Activated naive CD4-positive, alpha-beta T cell treated with anti-CD3 and anti-CD28 coated beads for 36 hours (primary cell): ENCODE measurements at regions not wholly inside any gene's neighbourhood (a gene's known extent, or its start where the extent isn't known, plus 50 kb on each side); places are given as distances from the start of the nearest gene placed in this dataset.

Source experiments
- CTCF ChIA-PET: fragments of 350-600 bp; sonication (Branson Sonifier 250); formaldehyde crosslinking; loops from one replicate; lab custom pipeline; 2021; ENCODE audit warnings: antibody characterized with exemption; lab: Charles Lee
- DNase-seq: peaks from one replicate; pipeline ENCODE4 v3.0.0-alpha.2; 2020
- H3K27ac Mint-ChIP-seq: one replicate; pipeline ENCODE4 v1.8.0; 2021; ENCODE audit warnings: mild to moderate bottlenecking, mixed read lengths
- H3K27me3 Mint-ChIP-seq: one replicate; pipeline ENCODE4 v1.8.0; 2021; ENCODE audit warnings: low read depth, mixed read lengths
- H3K36me3 Mint-ChIP-seq: one replicate; pipeline ENCODE4 v1.8.0; 2021; ENCODE audit warnings: low read depth, mixed read lengths
- H3K4me1 Mint-ChIP-seq: one replicate; pipeline ENCODE4 v1.8.0; 2021; ENCODE audit warnings: low read depth, mixed read lengths
- H3K4me3 Mint-ChIP-seq: one replicate; pipeline ENCODE4 v1.8.0; 2021; ENCODE audit warnings: mild to moderate bottlenecking, moderate library complexity, mixed read lengths
- H3K9me3 Mint-ChIP-seq: one replicate; pipeline ENCODE4 v1.8.0; 2021; ENCODE audit warnings: mixed read lengths
- intact Hi-C: fragments of 100-400 bp; cut with micrococcal nuclease; formaldehyde crosslinking; loops from one replicate; pipeline ENCODE4 v1.15.1; 2023

DNA sequence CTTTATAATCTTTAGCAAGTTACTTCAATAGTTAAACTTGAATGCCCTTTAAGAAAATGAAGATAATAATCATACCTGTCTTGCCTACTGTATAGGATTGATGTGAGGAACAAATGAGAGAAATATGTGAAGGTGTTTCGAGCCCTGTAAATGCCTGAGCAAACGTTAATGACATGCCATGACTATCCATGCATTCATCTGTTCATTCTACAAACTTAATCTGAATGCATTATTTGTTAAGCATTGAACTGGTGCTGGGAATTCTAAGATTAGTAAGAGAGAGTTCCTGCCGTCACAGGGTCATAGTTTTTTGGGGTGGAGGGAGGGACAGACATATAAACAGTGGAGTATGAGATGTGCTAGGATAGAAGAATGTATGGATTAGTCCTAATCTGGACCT, 111.5 kb upstream of the PRICKLE1 start:
- Mint-ChIP-seq H3K9me3 (no peaks in the 10 kb centered on the region), H3K4me1 (no peaks in the 10 kb centered on the region), H3K27me3 (peaks cover 5% of the 10 kb centered on the region), H3K27ac (no peak overlapping the region), H3K4me3 (no peak overlapping the region), H3K36me3 (no peaks in the 10 kb centered on the region)
- no peak for DNase-seq
- intact Hi-C loops = no loop called here
- CTCF ChIA-PET = no interaction called here

DNA sequence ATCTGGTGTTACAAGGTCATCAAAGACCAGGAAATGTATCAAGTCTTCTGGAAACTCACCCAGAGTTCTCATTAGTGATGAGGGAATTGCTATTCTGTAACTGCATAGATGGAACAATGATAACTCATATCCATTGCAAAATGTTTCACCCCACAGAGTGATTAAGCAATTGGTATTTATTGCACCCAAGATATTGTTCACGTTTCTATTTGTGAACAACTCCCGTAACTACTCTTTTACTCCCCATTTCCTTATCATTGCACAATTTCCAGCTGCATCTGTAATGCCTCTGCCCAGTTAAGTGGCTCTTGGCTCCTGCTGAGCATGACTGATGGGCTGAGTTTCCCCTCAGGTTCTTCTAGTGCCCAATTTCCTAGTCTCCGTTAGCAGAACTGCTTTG, 108.7 kb upstream of the PRICKLE1 start:
- no peaks in the 10 kb centered on the region for H3K4me1 Mint-ChIP-seq

DNA sequence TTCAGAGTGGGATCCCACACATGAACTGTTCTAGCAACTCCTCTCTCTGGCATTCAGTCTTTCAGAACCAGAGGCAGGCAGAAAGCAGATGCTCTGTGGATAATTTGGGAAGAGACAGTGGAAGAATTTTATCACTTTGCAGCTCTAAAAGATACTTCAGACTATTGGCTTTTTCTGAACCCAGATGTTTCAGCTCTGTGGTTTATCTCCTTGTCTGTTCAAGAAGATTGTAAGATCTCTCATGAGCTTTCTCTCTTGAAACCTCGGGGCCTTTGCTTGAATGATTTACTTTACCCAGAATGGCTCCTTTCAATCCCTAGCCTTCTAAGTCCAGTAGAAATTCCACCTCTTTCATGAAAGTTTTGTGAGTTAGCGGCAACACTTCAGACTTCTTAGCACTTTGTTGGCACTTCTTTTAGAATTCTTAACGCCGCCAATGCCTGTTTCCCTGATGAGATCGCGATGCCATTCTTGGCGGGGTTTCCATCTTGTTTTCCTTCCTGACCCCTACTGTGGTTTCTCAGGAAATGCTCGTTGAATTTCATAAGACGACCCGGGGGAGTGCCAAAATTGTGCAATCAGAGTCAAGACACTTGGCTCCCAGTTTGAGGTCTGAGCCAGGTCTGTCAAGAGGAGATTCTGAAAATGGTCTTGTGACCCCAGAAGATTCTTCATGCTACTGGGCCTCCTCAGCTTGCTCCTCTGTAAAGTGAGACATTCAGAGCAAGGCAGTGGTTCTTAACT, 107.0 kb upstream of the PRICKLE1 start:
- CTCF ChIA-PET = no interaction called here
- H3K27ac Mint-ChIP-seq = no peak overlapping the region

More for the DNA sequence above, 108.7 kb upstream of the PRICKLE1 start:
- Mint-ChIP-seq H3K9me3 (no peaks in the 10 kb centered on the region), H3K27ac (no peak overlapping the region), H3K27me3 (peaks cover 5% of the 10 kb centered on the region), H3K4me3 (no peak overlapping the region), H3K36me3 (no peaks in the 10 kb centered on the region)
- DNase-seq = no peak
- CTCF ChIA-PET = no interaction called here
- intact Hi-C loops = no loop called here

DNA sequence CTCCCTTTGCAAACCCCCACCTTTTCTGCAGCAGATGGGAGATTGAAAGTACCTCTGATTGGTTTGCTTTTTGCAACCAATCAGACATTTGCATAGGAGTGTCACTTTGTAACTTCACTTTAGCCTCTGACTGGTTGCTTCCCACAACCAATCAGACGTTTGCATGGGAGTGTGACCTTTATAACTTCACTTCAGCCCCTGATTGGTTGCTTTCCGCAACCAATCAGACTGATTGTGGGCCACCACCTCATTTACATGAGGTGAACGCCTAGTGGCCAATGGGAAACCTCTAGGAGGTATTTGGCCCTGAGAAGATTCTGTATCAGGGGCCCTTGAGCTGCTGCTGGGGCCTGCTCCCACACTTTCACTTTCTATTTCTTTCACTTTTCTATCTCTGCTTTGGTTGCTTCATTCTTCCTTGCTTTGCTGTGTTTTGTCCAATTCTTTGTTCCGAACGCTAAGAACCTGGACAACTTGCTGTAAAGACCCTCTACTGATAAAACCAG, 106.0 kb upstream of the PRICKLE1 start:
- intact Hi-C loops = no loop called here

More for the DNA sequence above, 107.0 kb upstream of the PRICKLE1 start:
- intact Hi-C loops = no loop called here
- no peak overlapping the region for H3K4me3 Mint-ChIP-seq
- H3K4me1 Mint-ChIP-seq = no peaks in the 10 kb centered on the region
- peaks cover 5% of the 10 kb centered on the region for H3K27me3 Mint-ChIP-seq
- no peaks in the 10 kb centered on the region for H3K36me3 Mint-ChIP-seq
- DNase-seq = no peak
- H3K9me3 Mint-ChIP-seq = no peaks in the 10 kb centered on the region

DNA sequence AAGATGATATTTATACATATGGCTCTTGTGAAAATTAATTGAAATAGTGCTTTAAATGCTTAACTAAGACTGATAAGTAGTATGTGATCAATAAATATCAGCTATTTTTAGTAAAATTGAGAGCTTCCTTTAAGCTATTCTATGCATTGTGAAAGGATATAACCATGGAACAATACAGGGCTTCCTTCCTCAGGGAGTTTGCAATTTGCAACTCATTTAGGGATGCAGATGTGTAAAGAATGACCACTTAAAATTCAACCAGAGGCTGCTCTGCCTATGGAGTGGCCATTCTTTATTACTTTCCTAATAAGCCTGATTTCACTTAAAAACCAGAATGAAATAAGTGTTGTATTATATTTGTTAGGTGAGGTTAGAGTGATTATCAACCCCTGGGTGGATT, 103.2 kb upstream of the PRICKLE1 start:
- no peaks in the 10 kb centered on the region for H3K36me3 Mint-ChIP-seq
- CTCF ChIA-PET = no interaction called here
- H3K4me1 Mint-ChIP-seq = no peaks in the 10 kb centered on the region
- no peaks in the 10 kb centered on the region for H3K27me3 Mint-ChIP-seq
- no peak overlapping the region for H3K27ac Mint-ChIP-seq
- no peaks in the 10 kb centered on the region for H3K9me3 Mint-ChIP-seq
- no peak overlapping the region for H3K4me3 Mint-ChIP-seq
- DNase-seq = no peak
- intact Hi-C loops = no loop called here

More for the DNA sequence above, 106.0 kb upstream of the PRICKLE1 start:
- H3K36me3 Mint-ChIP-seq = no peaks in the 10 kb centered on the region
- no peak for DNase-seq
- H3K4me3 Mint-ChIP-seq = no peak overlapping the region
- no peak overlapping the region for H3K27ac Mint-ChIP-seq
- CTCF ChIA-PET = no interaction called here
- H3K4me1 Mint-ChIP-seq = no peaks in the 10 kb centered on the region
- peaks cover 5% of the 10 kb centered on the region for H3K27me3 Mint-ChIP-seq
- H3K9me3 Mint-ChIP-seq = no peaks in the 10 kb centered on the region

DNA sequence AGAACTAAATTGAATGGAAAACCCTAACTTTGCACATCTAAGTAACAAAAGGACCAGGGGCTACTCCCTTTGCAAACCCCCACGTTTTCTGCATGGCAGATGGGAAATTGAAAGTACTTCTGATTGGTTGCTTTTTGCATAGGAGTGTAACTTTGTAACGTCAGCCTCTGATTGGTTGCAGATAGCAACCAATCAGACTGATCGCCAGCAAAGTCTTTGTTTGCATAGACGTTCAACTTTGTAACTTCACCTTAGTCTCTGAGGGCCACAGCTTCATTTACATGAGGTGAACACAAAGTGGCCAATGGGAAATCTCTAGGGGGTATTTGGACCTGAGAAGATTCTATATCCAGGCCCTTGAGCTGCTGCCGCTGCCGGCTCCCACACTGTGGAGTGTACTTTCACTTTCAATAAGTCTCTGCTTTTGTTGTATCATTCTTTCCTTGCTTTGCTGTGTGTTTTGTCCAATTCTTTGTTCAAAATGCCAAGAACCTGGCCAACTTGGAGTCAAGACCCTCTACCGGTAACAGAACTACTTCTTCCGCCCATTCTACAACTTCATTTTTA, 102.5 kb upstream of the PRICKLE1 start:
- no peak overlapping the region for H3K27ac Mint-ChIP-seq
- no peaks in the 10 kb centered on the region for H3K4me1 Mint-ChIP-seq
- DNase-seq = no peak
- no peaks in the 10 kb centered on the region for H3K36me3 Mint-ChIP-seq
- H3K4me3 Mint-ChIP-seq = no peak overlapping the region
- no peaks in the 10 kb centered on the region for H3K27me3 Mint-ChIP-seq
- intact Hi-C loops = no loop called here
- CTCF ChIA-PET = no interaction called here
- H3K9me3 Mint-ChIP-seq = no peaks in the 10 kb centered on the region

DNA sequence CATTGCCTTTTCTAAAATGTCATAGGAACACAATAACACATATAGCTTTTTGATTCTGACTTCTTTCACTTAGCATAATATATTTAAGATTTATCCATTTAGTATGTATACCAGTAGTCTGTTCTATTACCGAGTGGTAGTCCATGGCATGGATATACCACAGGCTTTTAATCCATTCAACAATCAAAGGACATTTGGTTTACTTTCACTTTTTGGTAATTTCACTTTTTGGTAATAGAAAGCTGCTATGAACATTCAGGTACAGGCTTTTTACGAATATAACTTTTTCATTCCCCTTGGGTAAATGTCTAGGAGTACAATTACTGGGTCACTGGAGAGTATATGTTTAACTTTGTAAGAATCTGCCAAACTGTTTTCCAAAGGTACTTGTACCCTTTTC, 100.7 kb upstream of the PRICKLE1 start:
- no peak for DNase-seq
- Mint-ChIP-seq H3K36me3 (no peaks in the 10 kb centered on the region), H3K27me3 (no peaks in the 10 kb centered on the region), H3K4me3 (no peak overlapping the region), H3K27ac (no peak overlapping the region), H3K4me1 (no peaks in the 10 kb centered on the region), H3K9me3 (no peaks in the 10 kb centered on the region)
- intact Hi-C loops = no loop called here
- CTCF ChIA-PET = no interaction called here

DNA sequence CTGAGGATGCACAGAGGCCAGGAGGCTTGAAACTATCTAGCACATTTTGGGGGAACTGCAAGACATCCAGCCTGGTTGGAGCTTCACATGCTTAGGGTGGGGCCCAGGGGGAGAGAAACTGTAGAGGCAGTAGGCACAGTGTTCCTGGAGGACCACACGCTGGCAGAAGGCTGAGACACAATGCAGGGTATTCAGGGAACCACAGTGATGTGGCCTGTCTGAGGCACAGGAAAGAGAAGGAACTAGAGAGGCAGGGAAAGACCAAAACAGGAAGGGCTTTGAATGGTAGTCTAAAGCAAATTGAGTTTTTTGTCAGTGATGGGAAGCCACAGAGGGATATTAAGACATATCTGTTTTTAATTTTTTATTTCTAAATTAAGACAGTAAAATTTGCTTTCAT, 100.2 kb upstream of the PRICKLE1 start:
- H3K4me3 Mint-ChIP-seq = no peak overlapping the region
- H3K27me3 Mint-ChIP-seq = no peaks in the 10 kb centered on the region
- no peaks in the 10 kb centered on the region for H3K9me3 Mint-ChIP-seq
- H3K4me1 Mint-ChIP-seq = no peaks in the 10 kb centered on the region
- no peak for DNase-seq
- CTCF ChIA-PET = no interaction called here
- intact Hi-C loops = no loop called here
- H3K27ac Mint-ChIP-seq = no peak overlapping the region
- H3K36me3 Mint-ChIP-seq = no peaks in the 10 kb centered on the region

DNA sequence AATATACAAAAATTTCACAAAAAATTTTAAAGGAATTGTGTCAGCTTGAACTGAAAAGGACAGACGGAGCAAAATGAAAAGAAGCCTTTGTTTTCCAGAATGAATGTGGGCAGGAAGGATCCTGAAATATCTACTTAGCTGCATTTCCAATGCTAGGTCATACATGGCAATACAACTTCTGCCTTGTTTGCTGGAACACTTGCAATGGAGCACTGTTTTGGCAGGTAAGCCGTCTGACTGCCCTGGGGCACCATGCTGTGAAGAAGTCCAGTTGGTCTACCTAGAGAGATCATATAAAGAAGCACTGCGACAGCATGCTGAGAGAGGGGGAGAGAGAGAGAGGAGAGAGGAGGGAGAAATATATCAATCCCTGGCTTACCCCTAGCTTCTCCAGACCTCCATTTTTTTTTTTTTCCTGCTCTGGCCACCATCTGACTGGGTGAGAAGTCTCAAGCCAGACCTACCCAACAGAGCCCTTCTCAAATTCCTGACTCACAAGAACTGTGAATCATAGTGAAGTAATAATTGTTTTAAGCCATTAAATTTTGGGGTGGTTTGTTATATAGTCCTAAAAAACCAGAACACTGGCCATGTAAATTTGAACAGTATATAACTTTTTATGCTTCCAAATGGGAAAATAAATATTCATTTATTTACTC, 97.1 kb upstream of the PRICKLE1 start:
- Mint-ChIP-seq H3K9me3 (no peaks in the 10 kb centered on the region), H3K4me1 (no peaks in the 10 kb centered on the region), H3K4me3 (no peak overlapping the region), H3K27ac (no peak overlapping the region), H3K27me3 (no peaks in the 10 kb centered on the region), H3K36me3 (no peaks in the 10 kb centered on the region)
- no peak for DNase-seq
- intact Hi-C loops = no loop called here
- CTCF ChIA-PET = no interaction called here

DNA sequence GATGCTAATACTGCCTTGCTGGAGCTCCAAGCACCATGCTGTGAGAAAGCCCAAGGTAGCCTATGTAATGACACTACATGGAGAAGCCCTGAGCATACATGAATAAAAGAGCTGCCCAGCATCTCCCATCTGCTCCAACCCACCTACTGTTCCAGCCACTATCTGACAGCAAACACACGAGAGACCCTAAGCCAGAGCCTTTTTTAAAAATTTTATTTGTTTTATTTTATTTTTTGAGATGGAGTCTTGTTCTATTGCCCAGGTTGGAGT, 95.2 kb upstream of the PRICKLE1 start:
- Mint-ChIP-seq H3K4me1 (no peaks in the 10 kb centered on the region), H3K9me3 (no peaks in the 10 kb centered on the region), H3K4me3 (no peak overlapping the region), H3K36me3 (no peaks in the 10 kb centered on the region), H3K27me3 (no peaks in the 10 kb centered on the region), H3K27ac (no peak overlapping the region)
- CTCF ChIA-PET = no interaction called here
- intact Hi-C loops = no loop called here
- no peak for DNase-seq

DNA sequence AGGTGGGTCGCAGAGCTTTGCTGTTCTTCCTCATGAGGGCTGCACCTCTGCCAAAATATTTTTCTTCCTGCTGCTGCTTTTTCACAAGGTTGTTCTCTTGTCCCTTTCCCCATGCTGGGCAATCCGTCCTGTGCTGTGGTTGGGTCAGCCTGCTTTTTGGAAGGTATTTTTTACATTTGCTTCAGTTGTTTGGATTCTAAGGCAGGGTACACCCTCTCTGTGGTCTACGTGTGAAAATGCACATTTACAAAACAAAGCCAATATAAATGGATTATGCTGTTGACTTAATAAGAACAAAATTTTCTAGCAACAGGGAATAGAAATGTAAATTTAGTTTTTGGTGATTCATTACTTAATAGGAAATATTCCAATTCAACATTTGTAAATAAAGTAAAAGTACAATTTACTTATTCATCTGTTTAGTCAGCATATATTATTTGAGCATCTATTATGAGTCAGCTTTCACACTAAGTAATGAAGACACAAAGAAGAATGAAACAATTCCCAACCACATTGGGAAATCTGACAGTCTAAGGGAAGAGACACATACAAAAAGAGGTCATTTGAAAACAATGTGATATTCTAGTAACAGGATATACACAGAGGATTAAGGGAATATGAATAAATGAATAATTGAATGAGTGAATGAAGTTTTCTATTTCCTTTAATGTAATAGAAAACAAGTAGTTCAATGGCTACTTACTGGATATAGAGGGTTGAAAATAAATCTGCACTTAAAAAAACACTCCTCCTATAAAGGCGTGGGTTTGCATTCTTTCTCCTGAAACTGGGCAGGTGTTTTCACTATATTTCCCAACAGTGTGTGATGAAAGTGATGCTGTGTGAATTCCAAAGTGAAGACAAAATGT, 94.6 kb upstream of the PRICKLE1 start:
- no peak for DNase-seq
- Mint-ChIP-seq H3K27me3 (no peaks in the 10 kb centered on the region), H3K4me1 (no peaks in the 10 kb centered on the region), H3K27ac (no peak overlapping the region), H3K36me3 (no peaks in the 10 kb centered on the region), H3K4me3 (no peak overlapping the region), H3K9me3 (no peaks in the 10 kb centered on the region)
- intact Hi-C loops = no loop called here
- CTCF ChIA-PET = no interaction called here

DNA sequence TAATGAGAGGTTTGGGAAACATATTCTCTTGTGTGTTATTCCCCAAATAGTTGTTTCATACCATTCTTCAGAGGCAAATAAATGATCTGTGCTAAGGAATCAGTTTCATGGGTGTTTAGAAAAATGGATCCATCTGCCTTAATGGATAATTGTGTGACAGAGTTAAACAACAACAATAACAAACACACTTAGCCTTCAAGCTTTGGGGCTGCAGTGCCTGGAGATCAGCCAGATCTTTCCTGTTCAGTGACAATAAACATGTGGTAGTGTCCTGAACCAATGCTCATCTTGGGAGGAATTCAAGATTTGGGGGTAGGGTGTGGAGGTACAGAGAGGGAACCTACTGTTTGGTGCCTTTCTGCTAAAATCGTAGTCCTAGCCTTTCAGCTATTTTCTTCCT, 93.7 kb upstream of the PRICKLE1 start:
- CTCF ChIA-PET = no interaction called here
- H3K4me1 Mint-ChIP-seq = no peaks in the 10 kb centered on the region
- H3K36me3 Mint-ChIP-seq = no peaks in the 10 kb centered on the region
- H3K9me3 Mint-ChIP-seq = no peaks in the 10 kb centered on the region
- no peak for DNase-seq
- peaks cover 2% of the 10 kb centered on the region for H3K27me3 Mint-ChIP-seq
- no peak overlapping the region for H3K4me3 Mint-ChIP-seq
- intact Hi-C loops = no loop called here
- H3K27ac Mint-ChIP-seq = no peak overlapping the region
